A673 (cell line): ENCODE measurements at regions not wholly inside any gene's neighbourhood (a gene's known extent, or its start where the extent isn't known, plus 50 kb on each side); places are given as distances from the start of the nearest gene placed in this dataset.

Experiments
- CTCF ChIP-seq: fragments of 300-800, 200-600 bp; sonication (generic); conservative IDR thresholded peaks from 2 replicates; pipeline ENCODE4 v1.5.1; 2017; ENCODE audit warnings: low read depth, mild to moderate bottlenecking, antibody characterized with exemption, low read length, moderate library complexity, mixed read lengths
- EZH2 ChIP-seq: fragments of 200-600 bp; sonication (generic); IDR thresholded peaks from 2 replicates; pipeline ENCODE4 v1.6.1; 2017; ENCODE audit warnings: borderline replicate concordance, low read depth, mild to moderate bottlenecking, mixed read lengths, antibody characterized with exemption, low read length; ENCODE audit not compliant: poor library complexity, severe bottlenecking

GRCh38 chr18:26630596-26630995 lies 82.2 kb upstream of the KCTD1 start:
- no peak for TF ChIP-seq CTCF
- no peak for TF ChIP-seq EZH2
